Fibroblast of pulmonary artery (primary cell): ENCODE measurements at regions not wholly inside any gene's neighbourhood (a gene's known extent, or its start where the extent isn't known, plus 50 kb on each side); places are given as distances from the start of the nearest gene placed in this dataset.

Experiments used
- DNase-seq: peaks from one replicate; pipeline ENCODE4 v3.0.0-alpha.2; 2010; ENCODE audit warnings: low read depth
- H3K4me3 ChIP-seq: replicated peaks from 2 replicates; pipeline ENCODE4 v1.5.1; 2011; ENCODE audit warnings: low read depth, mild to moderate bottlenecking, control low read depth, low read length, moderate library complexity
- TF ChIP-seq, protein P1 (sequence below): IDR thresholded peaks from 2 replicates; pipeline ENCODE4 v1.5.1; 2011; ENCODE audit warnings: mild to moderate bottlenecking, control low read depth, low read length, inconsistent platforms; ENCODE audit errors: missing control alignments

DNA sequence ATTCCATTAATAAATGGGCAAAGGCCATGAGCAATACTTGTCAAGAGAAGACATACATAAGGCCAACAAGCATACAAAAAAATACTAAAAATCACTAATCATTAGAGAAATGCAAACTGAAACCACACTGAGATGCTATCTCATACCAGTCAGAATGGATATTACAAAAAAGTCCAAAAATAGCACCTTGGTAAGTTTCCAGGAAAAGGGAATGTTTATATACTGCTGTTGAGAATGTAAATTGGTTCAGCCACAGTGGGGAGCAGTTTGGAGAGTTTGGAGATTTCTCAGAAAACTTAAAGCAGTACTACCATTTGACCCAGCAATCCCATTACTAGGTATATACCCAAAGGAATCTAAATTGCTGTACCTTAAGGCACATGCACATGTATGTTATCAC is 467.7 kb downstream of the CDH11 start:
- DNase-seq: peak; percentile 29
- TF ChIP-seq, protein P1, sequence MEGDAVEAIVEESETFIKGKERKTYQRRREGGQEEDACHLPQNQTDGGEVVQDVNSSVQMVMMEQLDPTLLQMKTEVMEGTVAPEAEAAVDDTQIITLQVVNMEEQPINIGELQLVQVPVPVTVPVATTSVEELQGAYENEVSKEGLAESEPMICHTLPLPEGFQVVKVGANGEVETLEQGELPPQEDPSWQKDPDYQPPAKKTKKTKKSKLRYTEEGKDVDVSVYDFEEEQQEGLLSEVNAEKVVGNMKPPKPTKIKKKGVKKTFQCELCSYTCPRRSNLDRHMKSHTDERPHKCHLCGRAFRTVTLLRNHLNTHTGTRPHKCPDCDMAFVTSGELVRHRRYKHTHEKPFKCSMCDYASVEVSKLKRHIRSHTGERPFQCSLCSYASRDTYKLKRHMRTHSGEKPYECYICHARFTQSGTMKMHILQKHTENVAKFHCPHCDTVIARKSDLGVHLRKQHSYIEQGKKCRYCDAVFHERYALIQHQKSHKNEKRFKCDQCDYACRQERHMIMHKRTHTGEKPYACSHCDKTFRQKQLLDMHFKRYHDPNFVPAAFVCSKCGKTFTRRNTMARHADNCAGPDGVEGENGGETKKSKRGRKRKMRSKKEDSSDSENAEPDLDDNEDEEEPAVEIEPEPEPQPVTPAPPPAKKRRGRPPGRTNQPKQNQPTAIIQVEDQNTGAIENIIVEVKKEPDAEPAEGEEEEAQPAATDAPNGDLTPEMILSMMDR: no peak
- H3K4me3 ChIP-seq: no peak overlapping the region

DNA sequence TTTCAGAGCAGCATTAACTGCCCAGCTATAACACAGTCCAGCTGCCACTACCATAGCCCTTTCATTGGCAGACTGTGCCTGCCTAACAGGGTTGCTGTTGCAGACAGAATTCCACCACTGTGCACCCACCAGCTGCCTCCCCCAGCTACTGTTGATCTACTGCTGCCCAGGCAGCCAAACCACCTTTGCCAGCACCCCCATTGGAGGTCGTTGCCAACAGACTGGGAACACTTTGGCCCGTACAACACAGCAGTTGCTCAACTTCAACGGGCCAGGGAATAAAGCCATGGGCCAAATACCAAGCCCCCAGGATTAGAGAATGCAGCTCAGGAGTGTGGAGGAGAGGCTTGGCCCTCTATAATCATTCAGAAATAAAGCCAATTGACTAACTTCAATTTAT is 473.6 kb downstream of the CDH11 start:
- TF ChIP-seq, protein P1: no peak
- no peak overlapping the region for H3K4me3 ChIP-seq
- DNase-seq: no peak

DNA sequence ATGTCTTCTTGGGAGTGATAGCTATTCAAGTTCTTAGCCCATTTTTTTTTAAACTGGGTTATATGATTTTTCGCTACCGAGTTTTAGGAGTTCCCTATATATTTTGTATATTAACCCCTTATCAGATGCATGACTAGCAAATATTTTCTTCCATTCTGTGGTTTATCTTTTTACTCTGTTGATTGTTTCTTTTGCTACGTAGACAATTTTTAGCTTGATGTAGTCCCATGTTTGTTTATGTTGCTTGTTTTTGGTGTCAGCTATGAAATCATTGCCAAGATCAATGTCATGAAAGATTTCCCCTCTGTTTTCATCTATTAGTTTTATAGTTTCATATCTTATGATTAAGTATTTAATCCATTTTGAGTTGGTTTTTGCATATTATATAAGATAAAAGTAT is 480.5 kb downstream of the CDH11 start:
- DNase-seq: no peak
- TF ChIP-seq, protein P1: no peak
- H3K4me3 ChIP-seq: no peak overlapping the region

DNA sequence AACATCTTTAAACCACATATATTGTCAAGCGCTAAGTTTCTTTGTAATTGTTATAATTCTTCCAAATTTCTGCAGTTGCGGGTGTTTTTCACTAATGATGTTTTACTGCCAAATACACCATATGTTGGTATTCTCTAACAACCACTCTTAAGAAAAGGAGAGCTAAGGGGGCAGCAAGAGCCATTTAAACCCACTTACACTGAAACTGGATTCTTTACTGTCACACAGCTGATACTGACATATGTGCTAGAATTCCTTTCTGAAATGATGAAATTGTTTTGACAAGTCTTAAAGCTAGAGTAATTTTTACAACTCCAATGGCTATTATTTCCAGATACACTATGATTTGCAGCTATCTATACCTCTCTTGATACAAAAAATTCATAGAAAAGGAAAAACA is 483.1 kb downstream of the CDH11 start:
- H3K4me3 ChIP-seq: no peak overlapping the region
- DNase-seq: no peak
- TF ChIP-seq, protein P1: no peak

DNA sequence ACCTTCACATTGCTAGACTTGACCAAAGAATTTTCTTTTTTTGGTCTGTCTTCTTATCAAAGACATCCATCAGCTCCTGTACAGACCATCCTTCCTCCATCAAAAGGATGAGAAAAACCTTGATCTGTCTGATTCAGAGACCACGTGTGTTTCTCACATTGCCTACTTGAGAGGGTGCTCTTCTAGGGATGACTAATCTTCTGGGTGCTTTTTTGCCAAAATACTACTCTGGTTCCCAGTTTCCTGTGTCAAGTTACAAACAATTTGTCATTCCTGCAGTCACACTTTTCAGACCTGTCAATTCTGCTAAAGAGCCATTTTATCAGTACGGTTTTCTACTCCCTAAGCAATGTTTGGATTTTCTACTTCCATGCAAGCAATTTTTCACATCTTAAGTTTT is 492.2 kb downstream of the CDH11 start:
- DNase-seq: no peak
- TF ChIP-seq, protein P1: no peak
- no peak overlapping the region for H3K4me3 ChIP-seq

DNA sequence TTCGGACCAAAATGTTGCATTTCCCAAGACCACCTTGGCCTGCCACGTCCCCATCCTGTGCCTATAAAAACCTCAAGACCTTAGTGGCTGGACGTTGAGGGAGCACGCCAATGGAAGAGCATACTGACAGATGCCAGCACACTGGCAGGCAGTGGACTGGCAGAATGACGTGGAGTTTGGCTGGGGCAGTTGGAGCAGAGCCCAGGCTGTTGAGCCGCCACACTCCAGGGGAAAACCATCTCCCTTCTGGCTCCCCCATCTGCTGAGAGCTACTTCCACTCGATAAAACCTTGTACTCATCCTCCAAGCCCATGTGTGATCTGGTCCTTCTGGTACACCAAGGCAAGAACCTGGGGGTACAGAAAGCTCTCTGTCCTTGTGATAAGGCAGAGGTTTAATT is 494.1 kb downstream of the CDH11 start:
- DNase-seq: no peak
- TF ChIP-seq, protein P1: no peak
- H3K4me3 ChIP-seq: no peak overlapping the region

DNA sequence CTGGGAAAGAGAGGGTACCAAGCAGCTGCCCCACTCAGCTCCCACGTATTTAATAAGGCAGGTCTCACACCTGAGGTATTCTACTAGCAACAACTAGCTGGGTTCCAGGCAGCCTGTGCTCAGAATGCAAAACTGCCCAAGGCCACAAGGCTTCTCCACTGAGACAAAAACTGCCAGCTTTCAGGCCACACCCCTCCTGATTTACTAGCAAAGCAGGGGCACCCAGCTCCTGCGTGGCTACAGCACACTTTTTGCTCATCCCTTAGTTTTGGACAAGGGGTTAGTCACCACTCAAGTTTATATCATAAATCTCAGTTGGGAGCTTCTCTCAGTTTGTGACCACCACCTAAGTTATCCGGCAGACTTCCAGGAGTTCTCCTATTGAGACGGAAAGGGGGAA is 494.6 kb downstream of the CDH11 start:
- no peak for DNase-seq
- no peak overlapping the region for H3K4me3 ChIP-seq
- TF ChIP-seq, protein P1: peak; percentile 1
